HT1080 (cell line): ENCODE measurements at regions not wholly inside any gene's neighbourhood (a gene's known extent, or its start where the extent isn't known, plus 50 kb on each side); places are given as distances from the start of the nearest gene placed in this dataset.

ENCODE experiments used
- DNase-seq: peaks from one replicate; pipeline ENCODE4 v3.0.0-alpha.2; 2015; ENCODE audit warnings: low read depth

DNA sequence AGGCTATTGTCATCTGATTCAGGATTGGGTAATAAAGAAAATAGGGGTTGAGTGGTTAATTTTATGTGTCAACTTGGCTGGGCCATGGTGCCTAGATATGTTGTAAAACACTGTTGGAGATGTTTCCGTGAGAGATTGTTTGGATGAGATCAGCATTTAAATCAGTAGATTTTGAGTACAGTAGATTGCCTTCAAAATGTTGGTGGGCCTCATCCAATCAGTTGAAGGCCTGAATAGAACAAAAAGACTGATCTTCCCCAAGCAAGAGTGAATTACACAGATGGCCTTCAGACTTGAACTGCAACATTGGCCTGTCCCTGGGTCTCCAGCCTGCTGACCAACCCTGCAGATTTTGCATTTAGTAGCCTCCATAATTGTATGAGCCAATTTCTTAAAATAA, 401.3 kb upstream of the KIF2A start:
- no peak for DNase-seq

DNA sequence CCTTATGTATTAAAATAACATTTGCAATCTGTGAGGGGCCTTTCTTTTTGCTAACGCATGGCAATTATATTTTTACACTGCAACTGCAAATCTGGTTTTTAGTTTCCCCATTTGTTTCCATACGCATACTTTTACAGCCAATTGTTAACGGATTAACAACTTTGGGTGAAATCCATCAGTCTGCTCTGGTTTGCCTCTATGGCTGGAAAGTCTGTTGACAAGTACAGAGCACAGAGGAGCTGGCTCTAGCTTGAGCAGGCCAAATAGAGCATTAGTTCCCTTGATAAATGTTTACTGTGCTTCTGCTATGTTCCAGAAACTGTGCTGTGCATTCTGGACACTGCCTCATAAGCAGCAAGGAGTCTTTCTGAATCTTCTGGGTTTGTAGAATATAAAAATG, 400.4 kb upstream of the KIF2A start:
- no peak for DNase-seq

DNA sequence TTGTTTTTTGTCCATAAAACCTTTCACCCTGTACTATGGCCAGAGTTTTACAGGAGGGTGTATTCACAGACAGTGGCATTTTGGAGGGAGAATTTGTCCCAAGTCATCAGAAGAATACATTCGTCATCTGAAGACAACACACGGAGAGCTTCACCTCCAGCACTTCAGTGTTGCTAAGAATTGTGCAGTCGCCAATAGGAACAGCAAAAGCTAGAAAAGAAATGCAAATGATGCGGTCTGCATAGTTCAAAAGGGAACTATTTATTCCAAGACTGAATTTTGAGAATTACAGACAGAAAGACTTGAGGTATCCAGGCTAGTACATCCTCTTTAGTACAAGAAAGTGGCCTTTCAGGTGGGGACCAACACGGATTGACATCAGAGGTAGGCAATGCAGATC, 399.2 kb upstream of the KIF2A start:
- DNase-seq, result no peak

DNA sequence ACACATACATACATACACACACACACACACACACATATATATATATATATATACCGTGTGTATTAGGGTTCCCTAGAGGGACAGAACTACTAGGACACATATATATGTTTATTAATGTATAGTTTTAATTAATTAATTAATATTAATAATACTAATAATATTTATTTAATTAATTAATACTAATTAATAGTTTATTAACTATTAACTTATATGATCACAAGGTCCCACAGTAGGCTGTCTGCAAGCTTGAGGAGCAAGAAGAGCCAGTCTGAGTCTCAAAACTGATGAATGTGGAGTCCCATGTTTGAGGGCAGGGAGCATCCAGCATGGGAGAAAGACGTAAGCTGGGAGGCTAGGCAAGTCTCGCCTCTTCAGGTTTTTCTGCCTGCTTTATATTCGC, 398.0 kb upstream of the KIF2A start:
- DNase-seq, result no peak

DNA sequence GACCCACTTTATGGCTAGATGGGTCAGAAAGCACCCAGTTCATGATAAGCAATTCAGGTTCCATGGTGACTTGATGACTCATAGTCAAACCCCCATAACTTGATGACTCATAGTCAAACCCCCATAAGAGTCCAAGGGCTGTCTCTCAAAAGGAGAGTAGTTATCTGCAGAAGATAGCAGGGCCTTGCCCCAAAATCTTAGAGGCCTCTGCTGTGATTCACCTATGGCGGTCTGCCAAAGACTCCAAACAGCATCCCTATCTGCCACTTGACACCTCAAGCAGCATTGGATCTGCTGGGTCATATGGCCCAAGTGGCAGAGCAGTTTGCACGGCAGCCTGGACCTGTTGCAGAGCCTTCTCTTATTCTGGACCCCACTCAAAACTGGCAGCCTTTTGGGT, 395.2 kb upstream of the KIF2A start:
- DNase-seq, result peak; percentile 15

DNA sequence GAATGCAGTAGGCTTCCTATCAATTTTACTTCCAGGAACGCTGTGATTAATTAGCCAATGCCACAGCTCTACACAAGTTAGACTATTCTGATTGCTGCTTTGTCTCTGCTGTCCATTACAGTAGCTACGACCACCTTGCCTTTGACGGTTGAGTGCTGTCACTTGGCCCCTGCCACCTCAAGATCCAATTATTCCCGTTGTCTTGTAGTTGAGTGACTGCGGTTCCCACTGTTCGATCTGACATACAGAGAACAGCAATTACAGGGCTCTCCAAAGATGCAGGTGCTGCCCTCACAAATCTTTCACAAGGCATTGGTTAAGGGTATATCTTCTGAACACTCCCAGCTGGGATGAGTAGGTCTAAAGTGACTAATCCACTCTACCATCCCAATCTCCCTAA, 393.4 kb upstream of the KIF2A start:
- DNase-seq, result no peak

DNA sequence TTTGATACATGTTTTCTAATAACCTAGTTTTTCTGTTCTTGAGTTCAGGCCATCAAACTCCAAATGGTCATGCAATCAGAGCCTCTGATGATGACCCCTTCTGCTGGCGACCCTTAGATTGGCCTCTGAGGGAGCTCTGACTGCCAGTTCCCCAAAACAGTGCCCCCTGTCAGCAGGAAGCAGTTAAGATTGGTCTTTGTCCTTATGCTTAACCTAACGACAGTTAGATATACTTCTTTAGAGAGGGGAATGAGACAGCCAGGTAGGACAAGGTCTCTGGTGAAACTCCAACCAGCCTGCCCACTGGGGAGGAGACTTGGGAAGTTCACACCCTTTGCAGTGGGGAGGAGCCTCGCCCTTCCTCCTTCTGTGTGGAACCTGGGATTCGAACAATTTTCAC, 390.4 kb upstream of the KIF2A start:
- DNase-seq, result no peak

DNA sequence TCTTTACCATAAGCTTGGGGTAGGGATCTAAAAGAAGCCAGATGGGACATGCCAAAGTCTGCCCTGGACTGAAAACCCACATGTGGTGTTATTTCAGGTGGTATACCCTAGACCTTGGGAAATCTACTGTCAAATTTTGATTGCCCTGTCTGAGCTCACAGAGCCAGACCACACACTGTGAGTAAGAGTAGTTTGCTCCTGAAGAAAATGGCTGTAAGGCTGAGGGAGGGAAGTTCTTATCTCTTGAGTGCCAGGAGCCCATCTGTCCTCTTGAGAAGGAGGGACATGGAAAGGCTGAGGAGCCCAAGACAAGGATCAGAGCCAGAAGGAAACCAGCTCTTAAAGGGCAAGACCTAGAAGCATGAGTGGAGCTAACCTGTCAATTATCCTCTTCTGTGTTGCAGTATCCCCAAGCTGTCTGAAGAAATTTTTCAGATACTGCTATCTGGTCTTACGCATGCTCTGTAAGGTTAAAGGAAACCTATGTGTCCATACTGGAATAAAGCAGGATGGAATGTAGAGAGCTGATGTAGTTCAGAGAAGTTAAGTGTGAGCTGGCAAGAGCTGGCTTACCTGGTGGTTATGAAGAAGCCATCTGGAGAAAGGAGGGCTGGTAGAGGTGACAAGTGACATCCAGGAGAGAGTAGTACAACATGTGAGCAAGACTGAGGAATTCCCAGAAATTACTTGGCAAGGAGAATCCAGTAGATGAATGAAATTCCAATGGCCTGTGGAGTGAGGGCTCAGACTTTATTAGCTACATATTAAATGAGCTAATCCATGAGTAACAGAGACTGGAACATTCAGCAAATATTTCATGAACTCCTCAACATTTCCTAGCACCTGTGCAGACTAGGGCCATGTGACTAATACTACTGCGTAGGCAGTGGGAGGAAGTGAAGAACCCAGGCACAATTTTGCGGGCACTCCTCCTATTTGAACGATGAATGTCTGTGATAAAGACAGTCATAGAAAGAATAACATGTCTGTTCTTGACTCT, 389.1 kb upstream of the KIF2A start:
- DNase-seq, result peak; percentile 63

DNA sequence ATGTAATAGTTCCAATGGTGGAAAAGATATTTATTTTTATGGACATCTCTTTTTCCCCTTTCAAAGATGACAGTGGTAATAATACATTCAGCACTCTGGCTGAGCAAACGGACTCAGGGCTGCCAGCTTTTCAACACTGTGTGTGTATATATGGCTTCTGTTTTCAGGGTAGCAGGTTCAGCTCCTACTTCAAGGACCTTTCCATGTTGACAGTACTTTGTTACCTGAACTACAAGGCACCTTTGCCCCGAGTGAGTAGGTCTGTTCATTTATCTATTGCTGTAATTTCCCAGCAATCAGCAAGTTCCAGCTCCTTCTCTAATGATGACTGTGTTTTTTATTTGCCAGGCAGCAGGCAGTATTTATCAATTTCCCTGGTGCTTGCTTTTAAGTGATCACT, 387.4 kb upstream of the KIF2A start:
- DNase-seq, result no peak

DNA sequence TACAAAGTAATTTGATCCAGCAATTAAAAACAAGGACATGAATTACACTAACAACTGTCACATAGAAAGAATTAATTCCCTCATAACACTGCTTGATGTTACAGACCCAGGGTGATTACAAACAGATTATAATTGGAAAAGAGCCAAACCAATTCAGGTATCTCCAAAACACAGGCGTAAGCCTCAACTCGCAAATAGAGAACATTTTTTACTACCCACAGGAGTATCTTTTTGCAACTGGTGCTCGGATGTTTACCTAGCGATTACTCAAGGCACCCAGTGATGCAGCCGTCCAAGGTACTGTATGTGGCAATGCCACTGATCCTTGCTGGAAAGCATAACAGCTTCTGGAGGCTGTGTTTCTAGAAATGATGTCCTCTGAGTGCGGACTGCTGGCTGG, 386.1 kb upstream of the KIF2A start:
- peak; percentile 7 for DNase-seq

DNA sequence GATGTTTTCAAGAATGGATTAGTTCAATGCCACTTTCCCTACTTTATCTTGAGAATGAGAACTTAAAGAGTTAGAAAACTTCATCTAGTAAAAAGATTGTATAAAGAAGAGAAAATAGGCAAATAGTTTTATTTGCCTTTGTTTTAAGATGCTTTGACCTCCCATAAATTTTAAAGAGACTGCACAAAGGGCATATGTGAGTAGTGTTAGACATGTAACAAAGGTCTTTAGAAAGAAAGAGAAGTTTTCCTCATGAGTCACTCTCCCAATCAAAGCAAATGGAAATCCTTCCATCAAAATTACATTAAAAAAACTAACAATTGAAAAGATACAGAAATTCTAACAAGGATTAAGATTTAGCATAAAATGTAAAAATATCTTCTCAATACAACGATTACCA, 381.8 kb upstream of the KIF2A start:
- no peak for DNase-seq

DNA sequence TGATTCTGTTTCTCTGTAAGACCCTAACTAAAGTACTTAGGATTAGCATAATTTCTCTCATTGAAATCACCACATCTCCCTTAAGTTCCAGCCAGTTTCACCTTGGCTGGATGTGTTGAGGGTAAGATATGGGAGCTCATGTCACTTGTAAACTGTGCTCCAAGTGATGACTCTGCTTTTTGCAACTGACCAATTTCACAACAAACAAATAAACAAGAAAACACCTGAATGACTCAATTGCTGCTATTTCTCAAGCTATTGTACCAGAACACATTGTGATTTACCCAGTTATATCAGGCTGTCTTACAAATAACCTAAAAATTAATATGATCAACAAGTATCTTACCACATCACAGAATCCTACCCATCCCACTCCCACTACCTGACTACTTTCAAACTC, 379.1 kb upstream of the KIF2A start:
- no peak for DNase-seq

DNA sequence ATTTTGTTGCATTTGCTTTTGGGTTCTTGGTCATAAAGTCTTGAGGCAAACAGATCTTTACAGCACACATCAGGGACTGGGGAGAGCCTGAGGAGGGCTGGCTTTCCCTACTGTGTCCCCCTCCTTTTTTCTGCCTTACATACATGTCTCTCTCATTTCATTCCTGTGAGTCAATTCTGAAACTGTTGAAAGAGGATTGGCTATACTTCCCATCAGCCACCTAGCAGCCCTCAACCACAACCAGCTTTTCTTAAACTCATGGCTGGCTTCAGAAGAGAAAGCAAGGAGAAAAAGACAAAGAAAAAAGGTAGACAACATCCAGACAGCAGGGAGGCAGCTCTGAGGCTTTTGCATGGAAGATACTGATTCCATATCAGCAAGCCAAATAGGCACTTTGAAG, 374.8 kb upstream of the KIF2A start:
- DNase-seq, result no peak

DNA sequence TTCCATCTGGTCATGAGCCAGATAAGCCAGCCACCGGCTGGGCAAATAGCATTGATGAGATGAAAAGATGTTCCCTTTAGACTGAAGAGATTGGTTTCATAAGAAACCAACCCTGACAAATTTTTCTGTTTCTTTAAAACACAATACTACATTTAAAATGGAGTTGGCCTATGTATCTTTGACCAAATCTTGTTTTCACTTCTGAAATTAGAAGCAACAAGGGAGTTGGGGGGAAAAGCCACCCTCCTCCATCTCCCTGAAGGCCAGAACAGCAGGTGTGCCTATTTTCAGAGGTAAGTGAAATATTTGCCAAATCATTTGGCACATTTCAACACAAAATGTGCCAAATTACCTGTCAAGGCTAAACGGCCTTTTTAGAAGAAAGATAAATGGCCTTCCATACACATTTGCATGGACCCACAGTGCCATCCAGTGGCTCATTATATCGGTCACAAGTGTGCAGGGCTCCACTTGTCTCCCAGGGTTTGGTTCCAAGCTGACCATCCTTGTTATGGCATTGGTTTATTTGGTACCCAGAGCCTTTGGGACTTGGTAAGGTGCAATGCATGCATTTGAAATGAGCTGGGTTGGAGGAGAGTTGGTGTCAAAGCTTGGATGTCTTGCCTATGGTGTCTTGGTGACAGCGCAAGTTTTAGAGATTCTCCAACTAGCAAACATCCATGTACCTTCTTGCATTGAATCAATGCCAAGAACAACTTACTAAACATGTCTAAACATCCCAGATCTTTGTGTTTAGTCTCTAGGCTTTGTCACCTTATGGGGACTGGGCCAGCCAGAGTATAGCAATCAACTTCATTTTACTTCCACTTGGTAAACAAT, 372.0 kb upstream of the KIF2A start:
- peak; percentile 35 for DNase-seq

DNA sequence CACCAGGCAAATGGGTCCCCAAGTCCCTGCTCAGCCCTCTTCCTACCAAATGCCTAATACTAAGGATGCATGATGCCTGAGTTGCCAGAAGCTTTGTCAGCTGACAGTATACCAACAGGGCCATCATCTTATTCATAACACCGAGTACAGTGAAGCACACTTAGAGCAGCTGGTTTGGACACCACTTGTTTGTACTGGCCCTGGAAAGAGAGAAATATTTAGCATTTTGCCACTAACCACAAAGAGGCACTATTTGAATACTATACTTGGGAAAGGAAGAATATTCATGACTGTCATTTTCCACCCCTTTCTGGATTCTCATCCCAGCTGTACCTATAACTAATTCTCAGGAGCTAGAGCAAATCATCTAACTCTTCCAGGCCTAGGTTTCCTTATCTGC, 364.4 kb upstream of the KIF2A start:
- no peak for DNase-seq

DNA sequence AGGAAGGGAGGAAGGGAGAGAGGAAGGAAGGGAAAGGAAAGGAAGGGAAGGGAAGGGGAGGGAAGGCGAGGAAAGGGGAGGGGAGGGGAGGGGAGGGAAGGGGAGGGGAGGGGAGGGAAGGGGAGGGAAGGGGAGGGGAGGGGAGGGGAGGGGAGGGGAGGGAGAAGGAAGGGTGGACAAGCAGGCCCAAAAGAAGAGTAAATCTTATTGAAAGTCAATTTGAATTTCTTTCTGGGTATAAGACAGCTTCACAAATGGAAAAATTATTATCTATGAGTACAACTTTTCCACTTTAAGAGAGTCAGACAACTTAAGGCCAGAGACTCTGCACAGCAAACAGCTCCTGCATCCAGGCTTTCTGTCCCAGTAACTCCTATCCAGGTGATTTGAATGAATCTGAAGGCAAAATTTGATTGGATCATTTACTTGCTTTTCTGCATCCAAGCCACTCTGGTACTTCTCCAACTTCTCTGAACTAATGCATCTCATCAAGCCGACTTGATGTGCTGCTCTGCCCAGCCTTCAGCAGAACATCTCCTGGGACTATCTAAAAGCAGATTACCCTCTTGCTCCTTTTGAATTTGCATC, 363.4 kb upstream of the KIF2A start:
- no peak for DNase-seq

DNA sequence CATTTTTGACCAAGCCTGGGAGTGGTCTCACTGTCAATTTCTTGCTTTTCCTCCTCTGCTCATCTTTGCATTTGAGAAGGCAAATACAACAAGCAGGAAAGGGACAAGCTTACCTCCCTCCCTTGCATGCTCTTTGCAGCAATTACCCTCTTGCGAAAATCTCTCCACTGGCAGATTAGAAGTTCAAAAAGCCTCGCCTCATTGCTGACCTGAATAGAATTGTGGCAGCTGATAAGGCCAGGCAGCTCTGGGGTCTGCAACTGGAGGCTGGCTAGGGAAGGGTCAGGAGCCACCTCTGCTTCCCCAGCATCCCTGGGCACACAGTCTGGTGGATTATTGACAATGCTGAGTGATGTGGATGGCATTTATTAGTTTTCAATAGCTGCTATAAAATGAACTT, 362.3 kb upstream of the KIF2A start:
- DNase-seq, result no peak

DNA sequence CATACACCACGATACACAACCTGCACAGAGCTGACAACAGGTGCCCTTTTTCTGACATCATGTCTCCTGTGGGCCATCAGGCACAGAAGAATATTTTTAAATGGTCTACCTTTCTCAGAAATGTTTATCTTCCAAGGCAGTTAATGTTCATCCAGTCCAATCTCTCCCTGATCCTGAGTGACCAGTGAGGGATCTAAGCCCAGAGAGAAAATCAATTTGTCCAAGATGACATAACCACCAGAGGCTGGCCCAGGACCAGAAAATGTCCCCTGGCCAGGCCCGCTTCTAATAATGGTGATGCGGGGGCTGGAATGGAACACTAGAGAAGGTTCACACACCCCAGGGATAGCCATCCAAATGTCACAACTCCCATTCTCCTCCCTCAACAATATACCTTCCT, 357.9 kb upstream of the KIF2A start:
- no peak for DNase-seq

DNA sequence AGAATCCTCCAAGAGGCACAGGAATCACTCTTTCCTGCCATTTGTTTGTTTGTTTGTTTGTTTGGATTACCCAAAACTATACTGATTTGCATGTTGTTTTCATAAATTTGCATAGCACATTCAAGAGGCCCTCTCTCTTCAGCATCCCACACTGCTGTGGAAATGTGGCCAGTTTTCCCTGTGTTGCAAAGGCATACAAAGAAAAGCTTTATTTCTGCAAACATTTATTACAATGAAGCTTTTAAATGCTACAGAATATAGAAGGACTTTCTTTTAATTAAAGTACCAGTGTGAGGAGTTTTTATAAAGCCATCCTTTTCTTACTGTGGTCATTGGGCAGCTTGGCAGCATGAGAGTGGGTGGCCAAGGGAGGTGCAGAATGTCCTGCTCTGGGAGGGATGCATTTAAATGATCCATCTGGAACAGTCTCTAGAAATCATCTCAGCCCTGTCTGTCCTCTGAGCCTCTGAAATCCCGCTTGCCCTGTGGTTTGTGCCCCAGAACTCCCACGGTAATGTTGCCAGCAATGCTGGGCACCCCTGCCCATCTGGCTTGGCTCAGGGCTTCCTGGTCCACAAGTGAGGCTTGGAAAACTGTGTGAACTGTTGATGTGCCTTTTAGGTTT, 356.8 kb upstream of the KIF2A start:
- DNase-seq, result no peak

DNA sequence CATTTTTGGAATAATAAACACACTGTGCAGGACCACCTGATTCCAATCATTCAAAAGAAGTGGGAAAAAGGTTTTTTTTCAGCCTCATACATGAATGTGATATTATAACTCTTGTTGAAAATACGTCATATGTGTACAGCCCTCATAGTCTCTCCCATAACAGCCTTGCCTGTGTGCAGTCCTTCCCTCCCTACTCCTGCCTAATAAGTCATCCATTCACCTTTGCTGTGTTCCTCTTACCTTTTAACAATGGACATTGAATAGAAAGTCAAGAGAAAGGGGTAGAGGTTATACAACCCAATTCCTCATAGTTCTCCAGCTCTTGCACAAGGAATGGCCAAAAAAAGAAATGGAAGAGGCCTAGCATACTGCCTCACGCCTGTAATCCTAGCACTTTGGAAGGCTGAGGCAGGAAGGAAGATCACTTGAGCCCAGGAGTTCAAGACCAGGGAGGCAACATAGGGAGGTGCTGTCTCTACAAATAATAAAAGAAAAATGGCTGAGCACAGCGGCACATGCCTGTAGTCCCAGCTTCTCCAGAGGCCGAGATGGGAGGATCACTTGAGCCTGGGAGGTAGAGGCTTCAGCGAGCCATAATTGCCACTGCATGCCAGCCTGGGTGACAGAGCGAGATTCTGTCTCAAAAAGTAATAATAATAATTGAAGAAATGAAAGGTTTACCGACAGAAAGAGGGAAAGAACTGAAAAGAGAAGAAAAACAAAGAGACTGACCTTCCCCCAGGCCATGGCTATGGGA, 356.1 kb upstream of the KIF2A start:
- no peak for DNase-seq

DNA sequence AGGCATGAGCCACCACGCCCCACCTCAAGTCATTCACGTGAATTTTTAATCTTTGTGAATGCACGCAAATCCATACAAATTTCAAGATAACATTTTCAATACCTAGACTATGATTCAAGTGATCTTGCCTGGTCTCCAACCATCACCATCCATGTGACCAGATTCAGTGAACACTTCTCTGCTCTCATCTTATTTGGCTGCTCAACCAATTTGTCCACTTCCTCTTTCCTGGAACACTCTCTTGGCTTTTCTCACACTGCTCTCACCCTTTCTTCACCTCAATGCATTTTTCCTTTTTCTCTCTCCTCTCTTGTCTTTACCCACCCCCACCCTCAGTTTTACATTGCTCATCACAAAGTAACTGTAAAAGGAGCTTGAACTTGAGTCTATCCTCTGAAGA, 354.7 kb upstream of the KIF2A start:
- DNase-seq, result no peak
